OCI-LY1 (cell line): ENCODE measurements at regions not wholly inside any gene's neighbourhood (a gene's known extent, or its start where the extent isn't known, plus 50 kb on each side); places are given as distances from the start of the nearest gene placed in this dataset.

Experiments
- H2AFZ ChIP-seq: fragments of 200-600 bp; sonication (generic), shearing (Covaris generic); 2 replicates; pipeline ENCODE4 v1.6.0; 2014; ENCODE audit warnings: antibody characterized with exemption, mild to moderate bottlenecking, low read length
- H3F3A ChIP-seq: fragments of 200-600 bp; sonication (generic), shearing (Covaris generic); 2 replicates; pipeline ENCODE4 v1.6.0; 2014; ENCODE audit warnings: mild to moderate bottlenecking, antibody characterized with exemption, low read length, moderate library complexity; ENCODE audit not compliant: insufficient read depth
- H3K27ac ChIP-seq: fragments of 200-600 bp; sonication (generic); 2 replicates; pipeline ENCODE4 v1.5.1; 2014; ENCODE audit warnings: low read length, mixed run types, mild to moderate bottlenecking, low read depth; ENCODE audit not compliant: poor library complexity, severe bottlenecking
- H3K27me3 ChIP-seq: fragments of 200-600 bp; sonication (generic); 2 replicates; pipeline ENCODE4 v1.6.0; 2014; ENCODE audit warnings: antibody characterized with exemption, mild to moderate bottlenecking, low read length, moderate library complexity; ENCODE audit not compliant: insufficient read depth
- H3K36me3 ChIP-seq: fragments of 200-600 bp; sonication (generic); 2 replicates; pipeline ENCODE4 v1.6.1; 2014; ENCODE audit warnings: mild to moderate bottlenecking, antibody characterized with exemption, low read length, moderate library complexity, mixed read lengths; ENCODE audit not compliant: insufficient read depth
- H3K4me1 ChIP-seq: fragments of 200-600 bp; sonication (generic); 2 replicates; pipeline ENCODE4 v1.5.1; 2014; ENCODE audit warnings: mild to moderate bottlenecking, low read length, moderate library complexity; ENCODE audit not compliant: insufficient read depth, severe bottlenecking
- H3K4me2 ChIP-seq: fragments of 200-600 bp; sonication (generic), shearing (Covaris generic); 2 replicates; pipeline ENCODE4 v1.6.1; 2014; ENCODE audit warnings: low read length
- H3K4me3 ChIP-seq: fragments of 200-600 bp; sonication (generic); 2 replicates; pipeline ENCODE4 v1.5.1; 2014; ENCODE audit warnings: low read length, low read depth, mild to moderate bottlenecking, mixed read lengths; ENCODE audit not compliant: poor library complexity, severe bottlenecking
- H3K79me2 ChIP-seq: fragments of 200-600 bp; shearing (Covaris generic); 2 replicates; pipeline ENCODE4 v1.6.1; 2016; ENCODE audit warnings: mixed run types, low read length, mixed read lengths; ENCODE audit not compliant: insufficient read depth
- H3K9ac ChIP-seq: fragments of 200-600 bp; sonication (generic), shearing (Covaris generic); 2 replicates; pipeline ENCODE4 v1.6.1; 2014; ENCODE audit warnings: mild to moderate bottlenecking, low read length, mixed read lengths
- H3K9me2 ChIP-seq: fragments of 200-600 bp; sonication (generic), shearing (Covaris generic); 2 replicates; pipeline ENCODE4 v1.6.1; 2014; ENCODE audit warnings: low read depth, mild to moderate bottlenecking, low read length, mixed read lengths
- H3K9me3 ChIP-seq: fragments of 200-600 bp; shearing (Covaris generic); 2 replicates; pipeline ENCODE4 v1.6.1; 2014; ENCODE audit warnings: low read length, mixed read lengths
- H4K20me1 ChIP-seq: fragments of 200-600 bp; sonication (generic), shearing (Covaris generic); 2 replicates; pipeline ENCODE4 v1.6.0; 2016; ENCODE audit warnings: mild to moderate bottlenecking, low read length; ENCODE audit not compliant: insufficient read depth
- EZH2 ChIP-seq: fragments of 200-600 bp; sonication (generic), shearing (Covaris generic); IDR thresholded peaks from 2 replicates; pipeline ENCODE4 v1.8.0; 2017; ENCODE audit warnings: borderline replicate concordance, mixed run types, mild to moderate bottlenecking, antibody characterized with exemption, low read length, moderate library complexity, mixed read lengths
- TF ChIP-seq, protein P1 (sequence below): fragments of 200-600 bp; sonication (generic), shearing (Covaris generic); IDR thresholded peaks from 2 replicates; pipeline ENCODE4 v1.5.1; 2017; ENCODE audit warnings: mild to moderate bottlenecking, antibody characterized with exemption, low read length, moderate library complexity, mixed read lengths

DNA sequence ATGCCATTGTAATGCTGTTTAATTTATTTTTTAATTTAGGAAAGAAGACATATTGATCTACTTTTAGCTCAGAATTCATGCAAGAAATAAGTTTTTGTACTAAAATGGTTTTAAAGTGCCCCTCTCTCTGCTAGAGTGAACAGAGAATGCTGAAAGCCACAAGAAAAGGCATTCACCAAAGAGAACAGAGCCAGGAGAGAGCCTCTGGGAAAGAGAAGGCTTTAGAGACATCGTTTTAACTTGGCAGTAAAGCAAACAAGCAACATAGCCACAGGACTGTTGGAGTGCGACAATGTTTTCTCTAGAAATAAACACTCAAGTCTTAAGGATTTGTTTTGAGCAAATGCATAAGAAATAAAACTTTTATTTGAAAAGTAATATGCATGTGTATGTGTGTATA lies 484.1 kb upstream of the CPEB2 start:
- Histone ChIP-seq H2AFZ (no peak overlapping the region), H3K9me2 (no peaks in the 10 kb centered on the region), H3K9me3 (no peaks in the 10 kb centered on the region), H3K4me2 (no peak overlapping the region), H4K20me1 (no peaks in the 10 kb centered on the region), H3K36me3 (no peaks in the 10 kb centered on the region), H3F3A (no peaks in the 10 kb centered on the region), H3K79me2 (no peaks in the 10 kb centered on the region), H3K27me3 (no peaks in the 10 kb centered on the region), H3K27ac (no peak overlapping the region), H3K9ac (no peak overlapping the region), H3K4me1 (no peaks in the 10 kb centered on the region), H3K4me3 (no peak overlapping the region)
- TF ChIP-seq EZH2: no peak
- TF ChIP-seq, protein P1, sequence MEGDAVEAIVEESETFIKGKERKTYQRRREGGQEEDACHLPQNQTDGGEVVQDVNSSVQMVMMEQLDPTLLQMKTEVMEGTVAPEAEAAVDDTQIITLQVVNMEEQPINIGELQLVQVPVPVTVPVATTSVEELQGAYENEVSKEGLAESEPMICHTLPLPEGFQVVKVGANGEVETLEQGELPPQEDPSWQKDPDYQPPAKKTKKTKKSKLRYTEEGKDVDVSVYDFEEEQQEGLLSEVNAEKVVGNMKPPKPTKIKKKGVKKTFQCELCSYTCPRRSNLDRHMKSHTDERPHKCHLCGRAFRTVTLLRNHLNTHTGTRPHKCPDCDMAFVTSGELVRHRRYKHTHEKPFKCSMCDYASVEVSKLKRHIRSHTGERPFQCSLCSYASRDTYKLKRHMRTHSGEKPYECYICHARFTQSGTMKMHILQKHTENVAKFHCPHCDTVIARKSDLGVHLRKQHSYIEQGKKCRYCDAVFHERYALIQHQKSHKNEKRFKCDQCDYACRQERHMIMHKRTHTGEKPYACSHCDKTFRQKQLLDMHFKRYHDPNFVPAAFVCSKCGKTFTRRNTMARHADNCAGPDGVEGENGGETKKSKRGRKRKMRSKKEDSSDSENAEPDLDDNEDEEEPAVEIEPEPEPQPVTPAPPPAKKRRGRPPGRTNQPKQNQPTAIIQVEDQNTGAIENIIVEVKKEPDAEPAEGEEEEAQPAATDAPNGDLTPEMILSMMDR: no peak

DNA sequence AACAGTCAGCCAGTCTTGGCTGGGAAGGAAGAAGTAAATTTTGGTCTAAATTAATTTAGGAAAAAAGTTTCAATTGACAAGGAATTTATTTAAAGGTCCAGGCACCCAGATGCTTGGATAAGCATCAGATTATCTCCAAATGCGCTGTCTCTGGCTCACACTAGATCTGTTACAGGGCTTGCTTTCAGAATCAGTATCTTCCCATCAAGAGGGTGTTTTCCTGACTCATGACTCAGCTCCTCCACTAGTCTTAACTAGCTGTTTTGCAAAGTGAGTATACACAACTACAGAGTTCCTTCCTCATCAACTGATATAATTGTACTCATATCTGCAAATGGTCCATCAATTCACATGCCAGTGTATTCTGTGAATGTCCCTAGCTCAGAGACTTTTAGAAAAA lies 482.1 kb upstream of the CPEB2 start:
- Histone ChIP-seq H3K9me3 (no peaks in the 10 kb centered on the region), H3K27ac (no peak overlapping the region), H3K4me3 (no peak overlapping the region), H3K4me1 (no peaks in the 10 kb centered on the region), H3K79me2 (no peaks in the 10 kb centered on the region), H3F3A (no peaks in the 10 kb centered on the region), H3K4me2 (no peak overlapping the region), H3K36me3 (no peaks in the 10 kb centered on the region), H2AFZ (no peak overlapping the region), H3K27me3 (no peaks in the 10 kb centered on the region), H4K20me1 (no peaks in the 10 kb centered on the region), H3K9me2 (no peaks in the 10 kb centered on the region), H3K9ac (no peak overlapping the region)
- TF ChIP-seq, protein P1: no peak
- no peak for TF ChIP-seq EZH2

DNA sequence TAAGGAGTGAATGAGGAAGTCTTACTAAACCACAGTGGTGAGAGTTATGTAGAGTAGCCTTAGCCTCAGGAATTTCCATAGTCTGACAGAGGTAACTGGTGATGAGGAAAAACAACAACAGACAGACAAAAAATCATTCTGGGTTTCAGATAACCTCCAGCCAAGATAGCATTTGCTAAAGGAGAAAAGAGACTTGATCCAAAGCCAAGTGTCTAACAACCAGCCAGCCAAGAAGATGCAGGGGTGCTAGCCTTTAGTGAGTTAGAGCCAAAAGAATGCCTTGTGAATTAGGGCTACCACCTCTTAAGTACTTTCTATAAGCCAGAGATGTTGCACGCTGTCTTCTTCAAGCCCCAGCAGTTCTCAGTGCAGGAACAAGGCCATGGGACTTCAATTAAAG lies 478.0 kb upstream of the CPEB2 start:
- Histone ChIP-seq H3K9ac (no peak overlapping the region), H3K4me1 (no peaks in the 10 kb centered on the region), H3K79me2 (no peaks in the 10 kb centered on the region), H4K20me1 (no peaks in the 10 kb centered on the region), H2AFZ (no peak overlapping the region), H3K4me2 (no peak overlapping the region), H3F3A (no peaks in the 10 kb centered on the region), H3K27ac (no peak overlapping the region), H3K27me3 (no peaks in the 10 kb centered on the region), H3K4me3 (no peak overlapping the region), H3K9me3 (no peaks in the 10 kb centered on the region), H3K36me3 (no peaks in the 10 kb centered on the region), H3K9me2 (no peaks in the 10 kb centered on the region)
- TF ChIP-seq, protein P1: no peak
- TF ChIP-seq EZH2: no peak
